Smooth muscle cell (in vitro differentiated cells): ENCODE measurements at regions not wholly inside any gene's neighbourhood (a gene's known extent, or its start where the extent isn't known, plus 50 kb on each side); places are given as distances from the start of the nearest gene placed in this dataset.

Experiments used
- DNase-seq: peaks from one replicate; lab custom pipeline; 2025; ENCODE audit not compliant: unreplicated experiment; lab: John Stamatoyannopoulos, UW
- H2AFZ ChIP-seq: fragments of 200-600 bp; sonication (generic); 2 replicates; pipeline ENCODE4 v1.6.0; 2016; ENCODE audit warnings: antibody characterized with exemption, low read depth, mild to moderate bottlenecking
- H3F3A ChIP-seq: fragments of 200-600 bp; sonication (generic); 2 replicates; pipeline ENCODE4 v1.6.0; 2017; ENCODE audit warnings: antibody characterized with exemption, low read depth
- H3K27ac ChIP-seq: fragments of 200-600 bp; sonication (generic); 2 replicates; pipeline ENCODE4 v1.5.1; 2016; ENCODE audit warnings: low read depth, mild to moderate bottlenecking
- H3K27me3 ChIP-seq: fragments of 200-600 bp; sonication (generic); 2 replicates; pipeline ENCODE4 v1.6.1; 2016; ENCODE audit warnings: low read depth, mild to moderate bottlenecking
- H3K36me3 ChIP-seq: fragments of 200-600 bp; sonication (generic); 2 replicates; pipeline ENCODE4 v1.5.1; 2016; ENCODE audit warnings: low read depth
- H3K4me1 ChIP-seq: fragments of 200-600 bp; sonication (generic); 2 replicates; pipeline ENCODE4 v1.5.1; 2016; ENCODE audit warnings: low read depth
- H3K4me2 ChIP-seq: fragments of 200-600 bp; sonication (generic); 2 replicates; pipeline ENCODE4 v1.6.0; 2016; ENCODE audit warnings: mild to moderate bottlenecking
- H3K4me3 ChIP-seq: fragments of 200-600 bp; sonication (generic); 2 replicates; pipeline ENCODE4 v1.5.1; 2016; ENCODE audit warnings: mild to moderate bottlenecking
- H3K79me2 ChIP-seq: fragments of 200-600 bp; sonication (generic); 2 replicates; pipeline ENCODE4 v1.6.0; 2016; ENCODE audit warnings: low read depth, mild to moderate bottlenecking
- H3K9ac ChIP-seq: fragments of 200-600 bp; sonication (generic); 2 replicates; pipeline ENCODE4 v1.6.0; 2016; ENCODE audit warnings: low read depth
- H3K9me3 ChIP-seq: fragments of 200-600 bp; sonication (generic); replicated peaks from 2 replicates; pipeline ENCODE4 v1.5.1; 2016; ENCODE audit warnings: low read depth
- H4K20me1 ChIP-seq: fragments of 200-600 bp; sonication (generic); 2 replicates; pipeline ENCODE4 v1.6.0; 2016; ENCODE audit warnings: low read depth
- WGBS: methylation state at CpG from one replicate; pipeline ENCODE4 v1.1.7; 2016; ENCODE audit warnings: low lambda C conversion rate; 5-methylcytosine and 5-hydroxymethylcytosine counted together
- TF ChIP-seq, protein P1 (sequence below): fragments of 200-600 bp; sonication (generic); IDR thresholded peaks from 2 replicates; pipeline ENCODE4 v1.5.1; 2017; ENCODE audit warnings: borderline replicate concordance, mild to moderate bottlenecking, antibody characterized with exemption; ENCODE audit not compliant: insufficient read depth, poor library complexity, severe bottlenecking

DNA sequence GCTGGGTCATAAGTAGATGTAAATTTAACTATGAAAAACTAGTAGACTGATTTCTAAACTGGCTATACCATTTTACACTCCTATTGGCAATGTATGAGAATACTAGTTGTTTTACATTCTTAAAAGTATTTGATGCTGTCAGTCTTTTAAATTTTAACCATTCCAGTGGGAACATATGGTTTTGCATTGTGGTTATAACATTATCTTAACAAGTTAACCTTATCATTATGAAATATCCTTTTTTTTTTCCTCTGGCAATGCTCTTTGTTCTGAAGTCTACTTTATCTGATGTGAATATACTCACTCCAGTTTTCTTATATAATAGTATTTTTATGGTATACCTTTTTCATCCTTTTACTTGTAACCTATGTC is 548.9 kb upstream of the CLINT1 start:
- Histone ChIP-seq H4K20me1 (no peaks in the 10 kb centered on the region), H3K9me3 (no peaks in the 10 kb centered on the region), H3K27me3 (no peaks in the 10 kb centered on the region), H3K4me2 (peak overlapping the region; percentile 52), H3K27ac (peak overlapping the region; percentile 90), H3K9ac (peak overlapping the region; percentile 60), H3K36me3 (no peaks in the 10 kb centered on the region), H3K4me1 (no peaks in the 10 kb centered on the region), H3F3A (peaks cover 5% of the 10 kb centered on the region), H3K4me3 (no peak overlapping the region), H2AFZ (no peak overlapping the region), H3K79me2 (no peaks in the 10 kb centered on the region)
- TF ChIP-seq, protein P1, sequence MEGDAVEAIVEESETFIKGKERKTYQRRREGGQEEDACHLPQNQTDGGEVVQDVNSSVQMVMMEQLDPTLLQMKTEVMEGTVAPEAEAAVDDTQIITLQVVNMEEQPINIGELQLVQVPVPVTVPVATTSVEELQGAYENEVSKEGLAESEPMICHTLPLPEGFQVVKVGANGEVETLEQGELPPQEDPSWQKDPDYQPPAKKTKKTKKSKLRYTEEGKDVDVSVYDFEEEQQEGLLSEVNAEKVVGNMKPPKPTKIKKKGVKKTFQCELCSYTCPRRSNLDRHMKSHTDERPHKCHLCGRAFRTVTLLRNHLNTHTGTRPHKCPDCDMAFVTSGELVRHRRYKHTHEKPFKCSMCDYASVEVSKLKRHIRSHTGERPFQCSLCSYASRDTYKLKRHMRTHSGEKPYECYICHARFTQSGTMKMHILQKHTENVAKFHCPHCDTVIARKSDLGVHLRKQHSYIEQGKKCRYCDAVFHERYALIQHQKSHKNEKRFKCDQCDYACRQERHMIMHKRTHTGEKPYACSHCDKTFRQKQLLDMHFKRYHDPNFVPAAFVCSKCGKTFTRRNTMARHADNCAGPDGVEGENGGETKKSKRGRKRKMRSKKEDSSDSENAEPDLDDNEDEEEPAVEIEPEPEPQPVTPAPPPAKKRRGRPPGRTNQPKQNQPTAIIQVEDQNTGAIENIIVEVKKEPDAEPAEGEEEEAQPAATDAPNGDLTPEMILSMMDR, result no peak
- no peak for DNase-seq

DNA sequence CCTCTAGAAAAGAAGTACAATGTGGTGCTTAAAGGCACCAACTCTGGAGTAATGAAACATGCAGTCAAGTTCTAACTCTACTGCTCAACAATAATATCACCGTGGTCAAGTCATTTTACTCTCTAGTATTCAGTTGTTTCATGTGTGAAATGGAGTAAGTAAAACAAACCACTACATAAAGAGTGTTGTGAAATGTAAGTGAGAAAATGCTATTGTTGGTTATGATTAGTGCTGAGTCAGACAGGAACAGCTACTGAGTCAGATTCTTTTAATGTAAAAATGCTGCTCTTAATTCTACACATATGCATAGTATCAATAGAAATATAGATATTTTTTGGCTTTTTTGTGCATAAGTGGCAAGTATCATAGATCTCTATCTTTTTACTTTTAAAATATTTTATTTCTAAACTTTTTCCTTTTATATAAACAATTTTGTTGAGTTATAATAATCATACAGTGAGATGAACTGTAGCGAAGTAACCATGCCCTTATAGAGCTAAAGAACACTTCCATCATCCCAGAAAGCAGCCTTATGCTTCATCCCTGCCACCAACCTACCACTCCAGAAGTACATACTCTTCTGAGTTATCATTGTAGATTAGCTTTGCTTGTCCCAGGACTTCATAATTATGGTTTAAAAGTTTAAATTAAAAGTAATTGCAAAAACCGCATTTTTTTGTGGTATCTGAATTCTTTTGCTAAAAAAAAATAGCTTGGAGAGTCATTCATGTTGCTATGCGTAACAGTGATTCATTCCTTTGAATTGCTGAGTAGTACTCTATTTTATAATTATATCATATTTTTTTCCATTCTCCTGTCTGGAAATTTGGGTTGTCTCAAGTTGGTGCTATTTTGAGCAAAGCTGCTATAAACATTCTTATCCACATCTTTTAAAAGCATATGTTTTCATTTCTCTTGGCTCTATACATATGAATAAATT is 548.2 kb upstream of the CLINT1 start:
- Histone ChIP-seq H3K79me2 (no peaks in the 10 kb centered on the region), H3K4me3 (no peak overlapping the region), H3K27ac (peak overlapping the region; percentile 90), H4K20me1 (no peaks in the 10 kb centered on the region), H3K27me3 (no peaks in the 10 kb centered on the region), H3K9ac (peak overlapping the region; percentile 60), H3K4me2 (peak overlapping the region; percentile 52), H3K4me1 (no peaks in the 10 kb centered on the region), H3F3A (peaks cover 5% of the 10 kb centered on the region), H3K36me3 (no peaks in the 10 kb centered on the region), H3K9me3 (no peaks in the 10 kb centered on the region), H2AFZ (no peak overlapping the region)
- no peak for DNase-seq
- TF ChIP-seq, protein P1, result no peak
- WGBS, result 46% methylated on average over 4 of the region's 4 CpGs

DNA sequence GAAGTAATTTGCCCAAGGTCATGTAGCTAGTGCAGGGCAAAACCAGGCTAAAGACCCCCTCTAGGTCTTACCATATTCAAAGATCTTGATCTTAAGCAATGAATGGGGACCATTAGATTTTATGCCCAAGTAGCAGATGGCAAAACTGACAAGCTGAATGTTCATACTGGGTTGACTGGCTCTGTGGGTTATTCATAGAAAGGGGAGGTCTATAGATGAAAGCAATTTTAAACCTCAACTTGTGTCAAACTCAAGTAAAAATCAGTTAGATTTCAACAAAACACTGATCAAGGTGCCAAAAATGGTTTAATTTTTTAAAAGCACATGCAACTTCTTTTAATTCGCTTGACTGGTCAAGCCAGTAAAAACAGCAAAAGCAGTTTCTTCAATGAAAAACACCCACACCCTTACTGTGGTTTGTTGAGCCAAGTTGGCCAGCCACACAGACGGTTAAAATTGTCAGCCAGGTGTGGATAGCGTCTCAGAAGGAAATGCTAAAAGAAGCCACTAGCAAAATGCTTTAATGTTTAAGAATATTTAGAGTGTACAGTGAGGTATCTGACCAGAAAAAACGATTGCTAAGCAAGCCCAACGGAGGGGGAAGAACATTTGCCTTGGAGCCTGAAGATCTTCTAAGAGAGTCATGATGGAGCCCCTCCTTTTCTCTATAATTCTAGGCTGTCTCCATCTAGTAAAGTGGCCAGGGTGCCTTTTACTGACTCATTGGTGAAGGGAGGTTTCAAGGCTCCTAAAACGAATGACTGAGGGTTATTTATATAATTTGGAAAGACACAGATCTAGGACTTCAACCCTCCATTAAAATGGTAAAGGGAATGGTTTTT is 539.6 kb upstream of the CLINT1 start:
- Histone ChIP-seq H3K4me1 (no peaks in the 10 kb centered on the region), H4K20me1 (no peaks in the 10 kb centered on the region), H3K9ac (no peak overlapping the region), H3F3A (no peaks in the 10 kb centered on the region), H3K4me2 (no peak overlapping the region), H3K4me3 (no peak overlapping the region), H3K27me3 (peaks cover 4% of the 10 kb centered on the region), H2AFZ (no peak overlapping the region), H3K79me2 (no peaks in the 10 kb centered on the region), H3K36me3 (no peaks in the 10 kb centered on the region), H3K9me3 (no peaks in the 10 kb centered on the region), H3K27ac (no peak overlapping the region)
- WGBS, result 65% methylated on average over 6 of the region's 6 CpGs
- TF ChIP-seq, protein P1, result no peak
- no peak for DNase-seq
